NCI-H345 treated with DMSO at 0.1 percent for 48 hours (cell line): ENCODE measurements at regions not wholly inside any gene's neighbourhood (a gene's known extent, or its start where the extent isn't known, plus 50 kb on each side); places are given as distances from the start of the nearest gene placed in this dataset.
"Not testable (repeated sequence)": the region's sequence is repeated elsewhere in the genome, so short reads cannot be mapped to it uniquely, and the experiment has no call there.

Experiments
- DNase-seq: peaks from one replicate; lab custom pipeline; 2025; ENCODE audit not compliant: unreplicated experiment; lab: John Stamatoyannopoulos, UW

DNA sequence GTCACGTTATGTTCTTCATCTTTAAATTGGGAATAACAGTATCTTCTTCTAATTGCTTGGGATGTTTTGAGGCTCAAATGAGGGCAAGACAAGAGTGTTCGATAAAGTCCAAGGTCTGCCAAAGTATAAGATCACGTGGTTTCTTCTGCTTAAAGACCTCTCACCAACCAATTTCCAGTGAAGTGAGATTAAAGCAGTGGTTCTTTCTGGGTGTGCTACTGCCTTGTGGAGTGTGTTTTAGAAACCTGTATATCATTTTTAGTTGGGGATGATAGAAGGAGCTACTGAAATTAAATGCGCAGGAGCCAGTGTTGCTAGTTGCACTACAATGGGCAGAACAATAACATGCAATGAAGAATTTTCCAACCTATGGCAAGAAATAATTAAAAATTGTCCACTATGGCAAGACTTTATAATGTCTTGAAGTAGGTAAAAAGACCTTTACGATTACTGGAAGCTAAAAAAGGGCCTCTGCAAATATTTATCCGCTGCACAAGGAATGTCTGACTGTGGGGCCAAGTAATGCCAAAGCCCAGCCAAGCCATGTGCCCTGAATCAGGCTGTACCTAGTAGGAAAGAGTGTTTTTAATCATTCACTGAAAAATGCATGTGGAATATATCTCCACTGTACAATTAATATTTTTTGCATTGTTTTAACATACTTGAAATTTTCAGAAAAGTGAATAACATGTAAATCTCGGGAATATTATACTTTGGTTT, 244.5 kb upstream of the REG3G start:
- no peak for DNase-seq

- DNase-seq, result no peak
Measured at GRCh38 chr2:78782196-78782595, 243.3 kb upstream of the REG3G start.

DNA sequence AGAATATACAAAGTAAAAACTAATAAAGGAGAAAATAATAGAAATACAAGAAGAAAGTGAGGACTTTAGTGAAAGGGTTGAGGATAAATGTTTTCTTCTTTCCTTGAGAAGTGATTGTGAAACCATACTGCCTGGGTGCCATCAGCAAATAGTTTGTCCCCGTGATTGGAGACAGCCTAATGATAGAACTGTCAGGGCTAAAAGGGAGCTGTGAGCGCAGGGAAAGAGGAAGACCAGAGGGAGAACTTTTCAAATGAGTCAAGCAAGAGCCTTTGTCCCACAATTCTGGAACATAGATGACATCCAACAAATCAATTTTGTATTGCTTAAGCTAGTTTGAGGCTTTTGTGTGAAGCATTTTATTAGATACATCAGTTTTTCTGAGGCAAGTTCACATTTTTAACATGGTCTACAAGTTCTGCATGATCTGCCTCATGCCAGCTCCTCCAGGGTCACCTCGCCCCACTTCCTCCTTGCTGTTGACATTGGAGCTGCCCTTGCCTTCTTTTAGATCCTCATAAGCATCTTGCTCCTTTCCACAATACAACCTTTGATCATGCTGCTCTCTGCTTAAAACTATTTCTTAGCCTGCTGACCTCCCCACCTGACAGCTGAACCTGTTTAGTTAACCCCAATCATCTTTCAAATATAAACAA, 213.4 kb upstream of the REG3G start:
- DNase-seq, result no peak

DNA sequence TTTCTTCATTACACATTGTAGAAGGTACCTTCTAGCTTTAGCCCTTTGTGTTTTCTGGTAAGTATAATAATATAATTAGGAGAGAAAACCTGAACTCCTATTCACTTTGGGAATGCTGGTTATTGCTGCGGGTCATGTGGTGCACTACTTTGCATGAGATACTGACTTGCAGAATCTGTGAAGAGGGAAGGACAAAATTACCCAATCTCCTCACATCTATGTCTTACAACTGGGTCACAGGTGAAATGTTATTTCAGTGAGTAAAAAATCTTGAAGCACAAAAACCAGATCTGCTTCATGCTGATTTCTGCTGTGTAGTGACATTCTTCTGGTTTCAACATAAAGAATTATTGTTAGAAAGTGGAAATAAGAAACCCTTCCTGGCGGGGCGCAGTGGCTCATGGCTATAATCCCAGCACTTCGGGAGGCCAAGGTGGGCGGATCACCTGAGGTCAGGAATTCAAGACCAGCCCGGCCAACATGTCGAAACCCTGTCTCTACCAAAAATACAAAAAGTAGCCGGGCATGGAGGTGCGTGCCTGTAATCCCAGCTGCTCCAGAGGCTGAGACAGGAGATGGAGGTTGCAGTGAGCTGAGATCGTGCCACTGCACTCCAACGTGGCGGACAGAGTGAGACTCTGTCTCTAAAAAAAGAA, 211.0 kb upstream of the REG3G start:
- no peak for DNase-seq

GRCh38 chr2:78817430-78817829, 208.1 kb upstream of the REG3G start:
- DNase-seq, result no peak

GRCh38 chr2:78832481-78832880, 193.0 kb upstream of the REG3G start:
- DNase-seq, result no peak

DNA sequence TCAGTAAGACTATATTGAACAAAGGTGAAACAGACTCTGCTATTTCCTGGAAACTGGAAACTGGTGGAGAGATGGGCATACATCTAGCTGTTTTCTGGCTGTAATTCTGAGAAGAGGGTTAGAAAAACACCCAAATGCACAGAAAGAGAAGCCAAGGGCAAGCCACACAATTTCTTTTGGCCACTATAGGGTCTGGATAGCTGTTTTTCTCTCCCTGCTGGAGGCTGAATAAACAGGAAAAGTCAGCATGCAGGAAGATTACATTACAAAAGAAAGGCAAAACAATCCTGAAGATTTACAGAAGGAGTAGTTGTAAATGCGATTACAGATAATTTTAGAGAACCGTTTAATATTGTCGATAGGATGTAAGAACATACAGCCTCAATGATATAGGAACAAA, 186.2 kb upstream of the REG3G start:
- DNase-seq, result no peak

GRCh38 chr2:78840311-78840710, 185.2 kb upstream of the REG3G start:
- not testable (repeated sequence) for DNase-seq

GRCh38 chr2:78845664-78846185, 179.8 kb upstream of the REG3G start:
- DNase-seq, result no peak

- DNase-seq, result no peak
Measured at GRCh38 chr2:78861546-78861945, 164.0 kb upstream of the REG3G start.

DNA sequence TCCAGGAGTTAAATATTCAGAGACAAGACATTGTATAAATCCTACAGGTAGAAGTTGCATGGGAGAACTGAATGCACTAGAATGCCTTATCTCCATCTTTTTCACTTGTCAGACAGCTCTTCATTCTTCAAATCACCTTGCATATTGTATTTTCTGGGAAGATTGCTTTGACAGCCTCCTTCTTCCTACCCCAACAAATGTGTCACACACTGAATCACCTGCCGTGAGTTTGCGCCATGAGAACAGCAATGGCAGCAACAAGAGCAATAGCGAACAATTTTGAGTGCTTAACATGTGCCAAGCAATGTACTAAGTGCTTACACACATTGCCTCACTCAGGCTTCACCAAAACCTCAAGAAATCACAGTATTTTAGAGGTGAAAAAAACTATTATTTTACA, 161.3 kb upstream of the REG3G start:
- DNase-seq, result no peak

GRCh38 chr2:78865667-78866066, 159.8 kb upstream of the REG3G start:
- DNase-seq, result no peak

GRCh38 chr2:78870343-78870967, 155.0 kb upstream of the REG3G start:
- no peak for DNase-seq

DNA sequence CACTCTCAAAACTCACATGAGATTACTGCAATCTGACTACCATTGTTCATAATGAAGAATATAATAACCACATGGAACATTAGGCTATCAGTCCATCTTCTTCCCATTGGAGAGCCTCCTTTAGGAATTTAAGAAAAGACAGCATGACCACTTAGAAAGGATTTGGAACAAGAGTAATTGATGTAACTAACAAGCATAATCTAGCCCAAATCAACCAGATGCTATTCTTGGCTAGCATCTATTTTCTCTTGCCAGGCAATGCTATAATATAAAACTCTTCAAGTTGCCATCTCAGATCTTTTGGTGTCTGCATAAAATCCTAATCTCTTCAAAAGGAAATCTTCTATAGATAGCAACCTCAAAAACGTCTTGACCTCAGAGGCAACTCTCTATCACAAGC, 152.0 kb upstream of the REG3G start:
- DNase-seq, result no peak

- DNase-seq, result no peak
Measured at GRCh38 chr2:78876316-78876688, 149.2 kb upstream of the REG3G start.

DNA sequence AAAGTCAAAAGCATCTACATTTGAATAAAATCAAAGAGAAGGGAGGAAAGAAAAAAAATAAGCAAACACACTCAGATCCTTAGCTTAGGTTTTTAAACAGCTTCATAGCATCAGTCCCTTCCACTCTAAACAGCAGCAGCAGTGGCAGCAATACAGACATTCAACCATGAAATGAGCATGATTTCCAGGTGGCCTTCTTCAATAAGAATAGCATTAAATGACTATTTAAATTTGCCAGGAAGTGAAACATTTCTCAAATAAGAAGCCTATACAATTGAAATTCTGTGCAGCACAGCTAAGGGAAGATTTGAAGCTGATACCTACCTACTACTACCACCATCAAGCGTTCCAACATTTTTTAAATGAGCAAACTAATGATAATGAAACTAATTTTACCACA, 138.1 kb upstream of the REG3G start:
- no peak for DNase-seq

- no peak for DNase-seq
Measured at GRCh38 chr2:78890935-78891334, 134.6 kb upstream of the REG3G start.

DNA sequence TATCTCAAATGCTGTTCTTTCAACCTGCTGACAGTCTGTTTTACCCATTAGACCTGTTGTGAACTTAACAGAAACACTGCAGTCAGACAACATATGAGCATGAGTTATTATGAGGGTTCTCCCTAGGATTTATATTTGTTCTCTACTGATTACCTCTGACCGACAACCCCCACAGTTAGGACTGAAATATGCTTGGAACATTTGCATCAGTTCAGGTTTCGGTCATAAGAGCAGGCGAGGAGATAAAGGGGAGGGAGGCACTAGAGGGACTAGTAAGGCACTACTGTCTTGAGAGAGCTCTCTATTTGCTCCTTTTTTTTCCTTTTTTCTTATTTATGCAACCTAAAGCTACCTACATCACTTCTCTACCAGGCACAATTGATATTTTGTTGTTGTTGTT, 133.2 kb upstream of the REG3G start:
- no peak for DNase-seq

DNA sequence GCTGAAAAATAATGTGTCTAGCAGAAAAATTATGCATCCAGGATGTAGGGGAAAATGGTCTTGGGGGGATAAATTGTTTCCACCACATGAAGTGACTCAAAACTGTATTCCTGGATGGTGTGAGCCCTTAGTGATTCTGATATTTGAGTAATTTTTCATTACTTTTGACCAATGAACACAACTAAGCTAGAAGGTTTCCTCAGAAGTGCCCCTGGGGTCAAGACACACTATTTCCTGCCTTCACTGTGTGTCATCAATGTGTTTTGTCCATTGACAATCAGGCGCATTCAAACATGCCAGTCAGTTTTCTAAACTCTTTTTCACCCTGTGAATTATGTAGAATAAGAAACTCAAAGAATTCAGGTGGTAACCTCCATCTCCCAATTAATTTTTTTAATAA, 130.5 kb upstream of the REG3G start:
- DNase-seq, result no peak

GRCh38 chr2:78896536-78896935, 129.0 kb upstream of the REG3G start:
- no peak for DNase-seq

DNA sequence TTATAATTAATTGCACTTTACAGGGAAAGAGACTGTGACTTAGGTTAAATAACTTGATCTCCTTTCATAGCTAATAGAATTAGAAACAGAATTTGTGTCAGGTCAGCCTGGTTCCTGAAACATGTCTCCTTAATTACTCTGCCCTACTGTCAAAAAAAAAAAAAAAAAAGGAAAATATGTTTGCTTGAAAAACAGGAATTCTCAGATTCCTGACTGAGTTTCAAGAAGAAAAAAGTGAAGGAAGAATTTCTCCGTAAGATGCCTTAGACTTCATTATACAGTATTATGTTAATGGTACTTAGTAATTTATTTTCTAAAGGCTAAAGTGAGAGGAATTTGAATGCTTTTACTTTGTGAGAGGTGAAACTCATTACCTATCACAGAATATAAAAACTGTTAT, 118.4 kb upstream of the REG3G start:
- no peak for DNase-seq

- no peak for DNase-seq
Measured at GRCh38 chr2:78908973-78909372, 116.5 kb upstream of the REG3G start.
